Mesendoderm (in vitro differentiated cells): ENCODE measurements at regions not wholly inside any gene's neighbourhood (a gene's known extent, or its start where the extent isn't known, plus 50 kb on each side); places are given as distances from the start of the nearest gene placed in this dataset.

Experiments used
- DNase-seq: peaks from one replicate; pipeline ENCODE4 v3.0.0; 2013
- H2AK5ac ChIP-seq: 2 replicates; pipeline ENCODE4 v1.6.1; 2013; ENCODE audit warnings: low read length, inconsistent platforms
- H2BK120ac ChIP-seq: 2 replicates; pipeline ENCODE4 v1.6.1; 2013; ENCODE audit warnings: low read depth, mild to moderate bottlenecking, low read length, moderate library complexity, mixed read lengths
- H2BK15ac ChIP-seq: replicated peaks from 2 replicates; pipeline ENCODE4 v1.6.1; 2013; ENCODE audit warnings: low read depth, mild to moderate bottlenecking, moderate library complexity
- H2BK5ac ChIP-seq: 2 replicates; pipeline ENCODE4 v1.6.1; 2013; ENCODE audit warnings: low read length, inconsistent platforms
- H3K18ac ChIP-seq: 2 replicates; pipeline ENCODE4 v1.6.1; 2013; ENCODE audit warnings: mild to moderate bottlenecking, low read length, mixed read lengths
- H3K23ac ChIP-seq: one replicate; pipeline ENCODE4 v1.6.1; 2013; ENCODE audit warnings: low read length
- H3K27ac ChIP-seq: 2 replicates; pipeline ENCODE4 v1.5.1; 2013; ENCODE audit warnings: low read depth, mild to moderate bottlenecking, inconsistent platforms, low read length, moderate library complexity
- H3K27me3 ChIP-seq: 2 replicates; pipeline ENCODE4 v1.6.1; 2013; ENCODE audit warnings: low read length, control low read depth, mild to moderate bottlenecking, inconsistent platforms; ENCODE audit not compliant: insufficient read depth, poor library complexity
- H3K36me3 ChIP-seq: 2 replicates; pipeline ENCODE4 v1.6.1; 2013; ENCODE audit warnings: low read length, inconsistent platforms; ENCODE audit not compliant: control insufficient read depth, insufficient read depth
- H3K4ac ChIP-seq: one replicate; pipeline ENCODE4 v1.6.1; 2013; ENCODE audit warnings: low read depth, mild to moderate bottlenecking, low read length, moderate library complexity
- H3K4me1 ChIP-seq: 2 replicates; pipeline ENCODE4 v1.6.1; 2013; ENCODE audit warnings: low read depth, low read length, inconsistent platforms; ENCODE audit not compliant: control insufficient read depth
- H3K4me2 ChIP-seq: 2 replicates; pipeline ENCODE4 v1.6.1; 2013; ENCODE audit warnings: low read length
- H3K4me3 ChIP-seq: 2 replicates; pipeline ENCODE4 v1.5.1; 2013; ENCODE audit warnings: mild to moderate bottlenecking, low read length
- H3K56ac ChIP-seq: one replicate; pipeline ENCODE4 v1.6.1; 2013; ENCODE audit warnings: low read length
- H3K79me1 ChIP-seq: 2 replicates; pipeline ENCODE4 v1.6.1; 2013; ENCODE audit warnings: low read length, inconsistent platforms
- H3K79me2 ChIP-seq: 2 replicates; pipeline ENCODE4 v1.6.1; 2013; ENCODE audit warnings: mild to moderate bottlenecking, low read length; ENCODE audit not compliant: control insufficient read depth, insufficient read depth
- H3K9ac ChIP-seq: 2 replicates; pipeline ENCODE4 v1.6.1; 2013; ENCODE audit warnings: low read length, inconsistent platforms
- H4K5ac ChIP-seq: one replicate; pipeline ENCODE4 v1.6.1; 2013; ENCODE audit warnings: low read length
- H4K8ac ChIP-seq: one replicate; pipeline ENCODE4 v1.6.1; 2013; ENCODE audit warnings: low read depth, mild to moderate bottlenecking, control low read depth, low read length, moderate library complexity
- WGBS: extraction: QIAGEN DNeasy Blood & Tissue Kit; methylation state at CpG from one replicate; pipeline ENCODE4 v1.1.7; 2013; ENCODE audit warnings: low lambda C conversion rate, missing lambda C conversion rate; ENCODE audit not compliant: insufficient coverage; ENCODE audit errors: extremely low coverage; 5-methylcytosine and 5-hydroxymethylcytosine counted together

DNA sequence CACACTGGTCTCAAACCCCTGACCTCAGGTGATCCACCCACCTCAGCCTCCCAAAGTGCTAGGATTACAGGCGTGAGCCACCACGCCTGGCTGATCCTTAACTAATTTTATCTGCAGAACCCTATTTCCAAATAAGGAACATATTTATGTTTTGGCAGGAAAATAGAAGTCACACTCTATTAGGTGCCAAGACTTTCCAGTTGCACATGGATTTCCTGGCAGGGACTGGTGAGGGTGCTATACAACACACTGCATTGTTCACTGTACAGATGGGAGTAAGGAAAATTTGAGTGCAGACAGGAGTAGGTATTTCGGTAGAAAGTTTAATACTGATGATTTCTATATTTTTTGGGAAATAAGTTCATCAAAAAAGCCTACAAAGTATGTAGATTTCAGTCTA lies 605.3 kb upstream of the B3GALT2 start:
- Histone ChIP-seq H3K9ac (no peak overlapping the region), H3K79me2 (no peaks in the 10 kb centered on the region), H4K8ac (no peak overlapping the region), H3K18ac (no peak overlapping the region), H3K56ac (no peak overlapping the region), H2BK15ac (no peak overlapping the region), H3K79me1 (no peaks in the 10 kb centered on the region), H3K23ac (no peak overlapping the region), H3K4ac (no peak overlapping the region), H2AK5ac (no peak overlapping the region), H2BK120ac (no peak overlapping the region), H4K5ac (no peak overlapping the region), H2BK5ac (no peak overlapping the region), H3K4me1 (no peaks in the 10 kb centered on the region), H3K27ac (no peak overlapping the region), H3K4me3 (no peak overlapping the region), H3K27me3 (no peaks in the 10 kb centered on the region), H3K4me2 (no peak overlapping the region), H3K36me3 (no peaks in the 10 kb centered on the region)
- WGBS = no CpG with 5 or more reads among the region's 3 CpGs
- no peak for DNase-seq

DNA sequence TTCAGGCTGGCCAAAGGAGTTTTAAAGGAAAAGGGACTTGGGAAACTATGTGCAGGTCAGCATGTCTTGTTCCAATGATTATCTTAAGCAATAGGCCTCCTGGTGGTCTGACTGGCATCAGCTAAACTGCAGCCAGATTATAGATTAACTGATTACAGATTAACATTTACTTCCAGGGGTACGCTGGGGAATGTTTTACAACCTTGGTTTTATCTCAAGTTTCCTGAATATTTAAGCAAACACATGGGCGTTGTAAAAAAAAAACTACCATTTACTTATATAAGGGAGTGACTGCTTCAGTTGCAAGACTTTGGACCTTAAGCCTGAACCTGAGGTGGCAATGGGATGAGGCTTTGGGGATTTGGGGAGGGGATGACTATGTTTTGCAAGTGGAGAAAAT lies 600.6 kb upstream of the B3GALT2 start:
- H2BK15ac ChIP-seq = no peak overlapping the region
- no peak overlapping the region for H4K5ac ChIP-seq
- WGBS = no CpG with 5 or more reads among the region's 2 CpGs

DNA sequence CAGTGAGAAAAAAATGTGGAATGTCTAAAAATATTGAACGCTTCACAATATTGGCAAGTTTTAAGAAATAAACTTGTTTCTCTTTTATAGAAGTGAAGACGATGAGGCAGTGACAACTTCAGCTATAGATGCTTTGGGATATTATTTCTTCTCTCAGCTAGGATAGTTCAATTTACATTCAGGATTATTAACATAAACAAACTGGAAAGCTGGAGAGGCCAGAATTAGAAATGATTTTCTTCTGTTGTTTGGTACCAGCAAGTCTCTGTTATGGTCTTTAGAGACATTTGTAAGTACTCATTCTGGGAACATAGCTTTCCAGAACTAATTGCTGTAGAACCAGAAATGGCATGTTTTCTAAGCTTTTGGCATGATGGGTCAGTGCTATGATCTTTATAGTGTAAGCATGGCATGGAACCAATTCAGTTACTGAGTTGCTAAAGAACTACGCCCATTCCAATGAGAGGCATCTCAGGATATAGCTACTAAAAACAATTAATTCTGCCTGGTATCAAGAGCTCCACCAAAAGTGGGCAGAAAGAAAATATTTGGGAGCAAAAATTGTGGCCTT lies 599.5 kb upstream of the B3GALT2 start:
- H3K27me3 ChIP-seq = no peaks in the 10 kb centered on the region
- H4K5ac ChIP-seq = no peak overlapping the region
- no peak overlapping the region for H3K56ac ChIP-seq
- H3K36me3 ChIP-seq = no peaks in the 10 kb centered on the region
- H2BK15ac ChIP-seq = no peak overlapping the region
- no peak overlapping the region for H3K4ac ChIP-seq
- no peaks in the 10 kb centered on the region for H3K79me1 ChIP-seq
- no peak overlapping the region for H4K8ac ChIP-seq
- H3K4me1 ChIP-seq = no peaks in the 10 kb centered on the region
- no peak overlapping the region for H3K23ac ChIP-seq
- no peak overlapping the region for H3K18ac ChIP-seq
- no peak overlapping the region for H3K9ac ChIP-seq
- no peak overlapping the region for H2AK5ac ChIP-seq
- no peaks in the 10 kb centered on the region for H3K79me2 ChIP-seq
- H2BK5ac ChIP-seq = no peak overlapping the region
- DNase-seq = no peak
- no peak overlapping the region for H2BK120ac ChIP-seq
- no peak overlapping the region for H3K27ac ChIP-seq
- H3K4me3 ChIP-seq = no peak overlapping the region
- no peak overlapping the region for H3K4me2 ChIP-seq
- no CpG with 5 or more reads among the region's 3 CpGs for WGBS

More for the DNA sequence above, 600.6 kb upstream of the B3GALT2 start:
- Histone ChIP-seq H3K36me3 (no peaks in the 10 kb centered on the region), H3K56ac (no peak overlapping the region), H3K23ac (no peak overlapping the region), H3K79me1 (no peaks in the 10 kb centered on the region), H3K4me2 (no peak overlapping the region), H2AK5ac (no peak overlapping the region), H3K79me2 (no peaks in the 10 kb centered on the region), H2BK120ac (no peak overlapping the region), H2BK5ac (no peak overlapping the region), H3K4ac (no peak overlapping the region), H3K27ac (no peak overlapping the region), H3K9ac (no peak overlapping the region), H3K4me3 (no peak overlapping the region), H3K27me3 (no peaks in the 10 kb centered on the region), H3K4me1 (no peaks in the 10 kb centered on the region), H3K18ac (no peak overlapping the region), H4K8ac (no peak overlapping the region)
- DNase-seq = peak; percentile 16

DNA sequence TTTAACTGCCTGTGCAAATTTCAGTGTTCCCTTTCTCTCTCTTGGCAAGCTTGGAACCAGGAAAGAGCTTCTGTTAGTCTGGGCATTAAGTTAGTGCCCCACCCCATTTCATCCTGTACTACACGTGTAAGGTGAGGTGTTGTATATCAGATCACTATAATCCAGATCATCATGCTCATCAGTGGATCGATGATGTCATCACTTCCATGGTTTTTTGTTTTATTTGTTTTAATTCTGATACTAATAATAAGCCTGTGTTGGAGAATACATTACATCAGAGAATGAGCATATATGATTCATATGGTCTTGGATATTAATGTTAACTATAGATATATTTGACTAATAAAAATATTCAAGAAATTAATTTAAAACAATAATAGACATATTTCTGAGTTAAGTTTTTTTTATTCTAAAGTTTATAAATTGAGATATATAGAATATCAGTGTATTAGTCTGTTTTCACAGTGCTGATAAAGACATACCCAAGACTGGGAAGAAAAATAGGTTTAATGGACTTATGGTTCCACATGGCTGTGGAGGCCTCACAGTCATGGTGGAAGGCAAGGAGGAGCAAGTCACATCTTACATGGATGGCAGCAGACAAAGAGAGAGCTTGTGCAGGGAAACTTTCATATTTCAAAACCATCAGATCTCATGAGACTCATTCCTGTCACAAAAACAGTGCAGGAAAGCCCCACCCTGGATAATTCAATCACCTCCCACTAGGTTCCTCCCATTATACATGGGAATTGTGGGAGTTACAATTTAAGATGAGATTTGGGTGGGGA lies 588.3 kb upstream of the B3GALT2 start:
- Histone ChIP-seq H3K27me3 (no peaks in the 10 kb centered on the region), H3K36me3 (no peaks in the 10 kb centered on the region), H3K4me3 (no peak overlapping the region), H3K79me1 (no peaks in the 10 kb centered on the region), H3K9ac (no peak overlapping the region), H3K56ac (no peak overlapping the region), H4K8ac (no peak overlapping the region), H4K5ac (no peak overlapping the region), H2BK15ac (no peak overlapping the region), H3K4me1 (no peaks in the 10 kb centered on the region), H2BK120ac (no peak overlapping the region), H3K27ac (no peak overlapping the region), H2BK5ac (no peak overlapping the region), H3K79me2 (no peaks in the 10 kb centered on the region), H3K4ac (no peak overlapping the region), H3K4me2 (no peak overlapping the region), H2AK5ac (no peak overlapping the region), H3K18ac (no peak overlapping the region), H3K23ac (no peak overlapping the region)
- no CpG with 5 or more reads among the region's 2 CpGs for WGBS
- DNase-seq = no peak

DNA sequence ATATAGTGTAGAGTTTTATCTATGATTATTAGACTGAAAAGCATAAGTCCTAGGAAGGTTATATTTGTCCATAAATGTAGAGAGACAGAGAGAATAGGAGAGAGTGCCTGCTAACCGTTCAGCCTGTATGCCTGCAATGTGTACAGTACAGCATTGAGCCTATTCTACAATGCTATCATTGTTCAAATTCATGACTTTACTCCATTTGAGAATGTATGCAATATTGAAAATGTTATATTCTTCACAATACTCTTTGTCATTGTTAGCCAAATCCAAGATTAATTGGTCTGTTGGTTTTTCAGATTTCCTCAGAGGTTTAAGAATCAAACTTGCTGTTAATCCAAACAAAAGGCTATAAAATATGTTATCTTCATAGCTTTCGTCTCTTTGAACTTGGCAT lies 585.2 kb upstream of the B3GALT2 start:
- DNase-seq = no peak
- Histone ChIP-seq H3K79me1 (no peaks in the 10 kb centered on the region), H3K79me2 (no peaks in the 10 kb centered on the region), H3K27me3 (no peaks in the 10 kb centered on the region), H3K4me1 (no peaks in the 10 kb centered on the region), H3K27ac (no peak overlapping the region), H3K23ac (no peak overlapping the region), H4K8ac (no peak overlapping the region), H2BK120ac (no peak overlapping the region), H3K4me2 (no peak overlapping the region), H3K4me3 (no peak overlapping the region), H3K4ac (no peak overlapping the region), H2BK5ac (no peak overlapping the region), H3K56ac (no peak overlapping the region), H4K5ac (no peak overlapping the region), H3K18ac (no peak overlapping the region), H3K36me3 (no peaks in the 10 kb centered on the region), H2BK15ac (no peak overlapping the region), H2AK5ac (no peak overlapping the region), H3K9ac (no peak overlapping the region)
- no CpG with 5 or more reads among the region's 2 CpGs for WGBS

DNA sequence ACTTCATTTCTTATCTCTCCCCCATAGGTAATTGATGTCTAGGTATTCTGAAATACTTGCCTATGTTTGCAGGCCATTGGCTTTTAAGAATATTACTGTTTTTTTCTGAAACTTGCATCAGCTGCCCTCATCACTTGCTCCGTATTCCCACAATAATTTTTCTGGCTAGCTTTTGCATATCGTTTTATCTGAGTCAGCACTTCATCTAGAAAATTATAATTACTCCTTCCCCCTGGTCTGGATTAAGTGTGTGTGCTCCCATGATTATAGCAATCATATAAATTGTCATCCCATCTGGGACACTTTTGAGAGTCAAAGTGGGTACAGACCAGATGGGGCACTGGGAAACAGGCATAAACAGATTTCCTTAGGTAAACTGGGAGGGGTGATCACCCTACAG lies 583.2 kb upstream of the B3GALT2 start:
- Histone ChIP-seq H3K18ac (no peak overlapping the region), H3K79me1 (no peaks in the 10 kb centered on the region), H3K4me3 (no peak overlapping the region), H3K36me3 (no peaks in the 10 kb centered on the region), H3K9ac (no peak overlapping the region), H4K5ac (no peak overlapping the region), H3K27me3 (no peaks in the 10 kb centered on the region), H2BK15ac (no peak overlapping the region), H3K4ac (no peak overlapping the region), H2AK5ac (no peak overlapping the region), H3K4me1 (no peaks in the 10 kb centered on the region), H3K27ac (no peak overlapping the region), H2BK5ac (no peak overlapping the region), H2BK120ac (no peak overlapping the region), H3K4me2 (no peak overlapping the region), H3K56ac (no peak overlapping the region), H3K79me2 (no peaks in the 10 kb centered on the region), H4K8ac (no peak overlapping the region), H3K23ac (no peak overlapping the region)
- no CpG with 5 or more reads among the region's 2 CpGs for WGBS
- DNase-seq = no peak
